ENCODE measurements at regions not wholly inside any gene's neighbourhood (a gene's known extent, or its start where the extent isn't known, plus 50 kb on each side); places are given as distances from the start of the nearest gene placed in this dataset.

GRCh38 chr9:89969881-89970639 is 365.2 kb downstream of the GADD45G start:
- Histone ChIP-seq H3K9me3 (ENCODE audit: control insufficient read depth, insufficient read depth, low read length) (no peaks in the 10 kb centered on the region), H3K4me3 (ENCODE audit: low read depth, low read length) (no peak overlapping the region), H3K27me3 (ENCODE audit: control insufficient read depth, insufficient read depth, low read length) (no peaks in the 10 kb centered on the region), H3K4me1 (ENCODE audit: control insufficient read depth, insufficient read depth, low read length) (no peaks in the 10 kb centered on the region), H3K9ac (ENCODE audit: low read depth, low read length) (no peak overlapping the region), H3K27ac (ENCODE audit: low read depth, low read length) (no peak overlapping the region), H3K36me3 (ENCODE audit: control insufficient read depth, insufficient read depth, low read length) (no peaks in the 10 kb centered on the region)

GRCh38 chr9:89970701-89971100 is 365.9 kb downstream of the GADD45G start:
- Histone ChIP-seq H3K36me3 (ENCODE audit: control insufficient read depth, insufficient read depth, low read length) (no peaks in the 10 kb centered on the region), H3K4me1 (ENCODE audit: control insufficient read depth, insufficient read depth, low read length) (no peaks in the 10 kb centered on the region), H3K4me3 (ENCODE audit: low read depth, low read length) (no peak overlapping the region), H3K27ac (ENCODE audit: low read depth, low read length) (no peak overlapping the region), H3K9me3 (ENCODE audit: control insufficient read depth, insufficient read depth, low read length) (no peaks in the 10 kb centered on the region), H3K27me3 (ENCODE audit: control insufficient read depth, insufficient read depth, low read length) (no peaks in the 10 kb centered on the region), H3K9ac (ENCODE audit: low read depth, low read length) (no peak overlapping the region)

DNA sequence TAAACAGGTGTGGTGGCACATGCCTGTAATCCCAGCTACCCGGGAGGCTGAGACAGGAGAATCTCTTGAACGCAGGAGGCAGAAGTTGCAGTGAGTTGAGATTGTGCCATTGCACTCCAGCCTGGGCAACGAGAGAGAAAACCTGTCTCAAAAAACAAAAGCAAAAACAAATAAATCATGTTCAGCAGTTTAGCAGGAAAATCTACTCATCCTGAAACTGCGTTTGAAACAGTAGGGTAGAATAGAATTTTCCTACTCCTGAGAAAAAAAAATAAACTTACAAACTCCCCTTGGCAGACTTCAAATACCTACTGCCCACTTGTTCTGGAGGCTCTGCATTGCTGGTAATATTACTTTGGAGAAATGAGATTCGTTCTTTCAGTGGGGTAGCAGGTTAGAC is 367.7 kb downstream of the GADD45G start:
- no peaks in the 10 kb centered on the region for H3K27me3 ChIP-seq (ENCODE audit: control insufficient read depth, insufficient read depth, low read length)
- no peak overlapping the region for H3K4me3 ChIP-seq (ENCODE audit: low read depth, low read length)
- H3K4me1 ChIP-seq (ENCODE audit: control insufficient read depth, insufficient read depth, low read length), result no peaks in the 10 kb centered on the region
- H3K9ac ChIP-seq (ENCODE audit: low read depth, low read length), result no peak overlapping the region
- H3K9me3 ChIP-seq (ENCODE audit: control insufficient read depth, insufficient read depth, low read length), result no peaks in the 10 kb centered on the region
- no peaks in the 10 kb centered on the region for H3K36me3 ChIP-seq (ENCODE audit: control insufficient read depth, insufficient read depth, low read length)
- H3K27ac ChIP-seq (ENCODE audit: low read depth, low read length), result no peak overlapping the region

- Histone ChIP-seq H3K27ac (ENCODE audit: low read depth, low read length) (no peak overlapping the region), H3K4me3 (ENCODE audit: low read depth, low read length) (no peak overlapping the region), H3K4me1 (ENCODE audit: control insufficient read depth, insufficient read depth, low read length) (no peaks in the 10 kb centered on the region), H3K9ac (ENCODE audit: low read depth, low read length) (no peak overlapping the region), H3K36me3 (ENCODE audit: control insufficient read depth, insufficient read depth, low read length) (no peaks in the 10 kb centered on the region), H3K9me3 (ENCODE audit: control insufficient read depth, insufficient read depth, low read length) (no peaks in the 10 kb centered on the region), H3K27me3 (ENCODE audit: control insufficient read depth, insufficient read depth, low read length) (no peaks in the 10 kb centered on the region)
These were observed 369.8 kb downstream of the GADD45G start for GRCh38 chr9:89974582-89974981.

- Histone ChIP-seq H3K27ac (ENCODE audit: low read depth, low read length) (no peak overlapping the region), H3K4me1 (ENCODE audit: control insufficient read depth, insufficient read depth, low read length) (no peaks in the 10 kb centered on the region), H3K36me3 (ENCODE audit: control insufficient read depth, insufficient read depth, low read length) (no peaks in the 10 kb centered on the region), H3K9me3 (ENCODE audit: control insufficient read depth, insufficient read depth, low read length) (no peaks in the 10 kb centered on the region), H3K27me3 (ENCODE audit: control insufficient read depth, insufficient read depth, low read length) (no peaks in the 10 kb centered on the region), H3K9ac (ENCODE audit: low read depth, low read length) (no peak overlapping the region), H3K4me3 (ENCODE audit: low read depth, low read length) (no peak overlapping the region)
These were observed 370.2 kb downstream of the GADD45G start for GRCh38 chr9:89975024-89975423.

- no peak overlapping the region for H3K9ac ChIP-seq (ENCODE audit: low read depth, low read length)
- no peaks in the 10 kb centered on the region for H3K9me3 ChIP-seq (ENCODE audit: control insufficient read depth, insufficient read depth, low read length)
- H3K36me3 ChIP-seq (ENCODE audit: control insufficient read depth, insufficient read depth, low read length), result no peaks in the 10 kb centered on the region
- no peak overlapping the region for H3K4me3 ChIP-seq (ENCODE audit: low read depth, low read length)
- H3K27ac ChIP-seq (ENCODE audit: low read depth, low read length), result no peak overlapping the region
- H3K4me1 ChIP-seq (ENCODE audit: control insufficient read depth, insufficient read depth, low read length), result no peaks in the 10 kb centered on the region
- H3K27me3 ChIP-seq (ENCODE audit: control insufficient read depth, insufficient read depth, low read length), result no peaks in the 10 kb centered on the region
These were observed 370.8 kb downstream of the GADD45G start for GRCh38 chr9:89975630-89976029.

DNA sequence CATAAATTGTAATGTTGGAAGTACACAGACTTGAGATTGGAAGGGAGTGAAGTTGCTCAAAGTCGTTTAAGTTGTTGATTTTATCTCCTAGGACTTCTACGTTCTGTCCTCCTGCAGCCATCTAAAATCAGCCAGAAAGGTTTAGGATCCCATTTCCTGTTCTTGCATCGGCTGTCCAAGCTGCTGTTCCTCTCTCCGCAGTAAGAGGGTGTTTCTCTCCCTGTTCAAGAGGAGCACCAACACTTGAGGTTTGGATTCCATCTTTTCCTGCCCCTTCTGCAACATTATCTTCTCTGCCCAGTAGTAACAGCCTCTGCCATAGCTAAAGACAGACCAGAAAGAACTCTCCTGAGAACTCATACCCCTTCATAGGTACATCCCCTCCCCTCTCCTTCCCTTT is 373.4 kb downstream of the GADD45G start:
- H3K27ac ChIP-seq (ENCODE audit: low read depth, low read length), result no peak overlapping the region
- H3K36me3 ChIP-seq (ENCODE audit: control insufficient read depth, insufficient read depth, low read length), result no peaks in the 10 kb centered on the region
- no peak overlapping the region for H3K9ac ChIP-seq (ENCODE audit: low read depth, low read length)
- H3K9me3 ChIP-seq (ENCODE audit: control insufficient read depth, insufficient read depth, low read length), result no peaks in the 10 kb centered on the region; the same call in 1 of the 2 replicates
- H3K4me1 ChIP-seq (ENCODE audit: control insufficient read depth, insufficient read depth, low read length), result no peaks in the 10 kb centered on the region
- H3K4me3 ChIP-seq (ENCODE audit: low read depth, low read length), result no peak overlapping the region
- H3K27me3 ChIP-seq (ENCODE audit: control insufficient read depth, insufficient read depth, low read length), result no peaks in the 10 kb centered on the region

DNA sequence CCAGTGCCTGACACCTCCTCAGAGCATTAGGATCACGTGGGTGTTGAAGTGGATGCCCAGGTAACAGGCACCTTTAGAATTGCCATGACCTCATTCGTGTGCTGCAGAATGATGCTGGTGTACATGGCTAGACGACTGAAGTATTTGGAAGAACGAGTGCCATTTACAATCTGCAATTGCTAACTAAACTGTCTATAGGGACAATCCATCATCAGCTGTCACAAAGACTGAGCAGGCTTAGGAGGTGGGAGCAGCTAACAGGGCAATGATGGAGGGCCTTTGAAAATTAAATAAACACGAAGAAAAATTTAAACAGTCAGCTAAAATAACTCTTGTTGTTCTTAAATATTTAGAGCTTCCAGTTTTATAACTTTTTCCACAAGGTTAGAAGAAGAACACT is 375.8 kb downstream of the GADD45G start:
- Histone ChIP-seq H3K9ac (ENCODE audit: low read depth, low read length) (no peak overlapping the region), H3K4me3 (ENCODE audit: low read depth, low read length) (no peak overlapping the region), H3K9me3 (ENCODE audit: control insufficient read depth, insufficient read depth, low read length) (no peaks in the 10 kb centered on the region; the same call in 1 of the 2 replicates), H3K27ac (ENCODE audit: low read depth, low read length) (no peak overlapping the region), H3K27me3 (ENCODE audit: control insufficient read depth, insufficient read depth, low read length) (no peaks in the 10 kb centered on the region), H3K36me3 (ENCODE audit: control insufficient read depth, insufficient read depth, low read length) (no peaks in the 10 kb centered on the region), H3K4me1 (ENCODE audit: control insufficient read depth, insufficient read depth, low read length) (no peaks in the 10 kb centered on the region)

DNA sequence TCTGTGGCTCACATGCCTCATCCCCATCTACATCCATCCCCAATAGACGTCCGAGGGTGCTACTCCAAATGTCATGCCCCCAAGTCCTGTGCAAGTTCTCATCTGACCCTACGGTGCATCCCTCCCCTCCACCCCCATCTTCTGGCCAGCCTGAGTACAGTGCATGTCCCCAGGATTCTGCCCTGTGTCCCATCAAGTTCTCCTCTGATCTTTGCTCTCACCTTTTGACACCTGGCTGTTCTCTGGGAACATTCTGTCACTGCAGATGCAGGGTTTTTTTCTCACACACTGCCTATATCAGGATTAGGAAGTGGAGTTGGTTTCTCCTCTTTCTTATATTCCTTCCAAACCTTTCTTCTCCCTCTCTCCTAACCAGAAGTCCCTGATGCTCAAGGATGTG is 377.2 kb downstream of the GADD45G start:
- Histone ChIP-seq H3K4me3 (ENCODE audit: low read depth, low read length) (no peak overlapping the region), H3K27ac (ENCODE audit: low read depth, low read length) (no peak overlapping the region), H3K9ac (ENCODE audit: low read depth, low read length) (no peak overlapping the region), H3K27me3 (ENCODE audit: control insufficient read depth, insufficient read depth, low read length) (no peaks in the 10 kb centered on the region), H3K9me3 (ENCODE audit: control insufficient read depth, insufficient read depth, low read length) (no peaks in the 10 kb centered on the region; the same call in 1 of the 2 replicates), H3K36me3 (ENCODE audit: control insufficient read depth, insufficient read depth, low read length) (no peaks in the 10 kb centered on the region), H3K4me1 (ENCODE audit: control insufficient read depth, insufficient read depth, low read length) (no peaks in the 10 kb centered on the region)

DNA sequence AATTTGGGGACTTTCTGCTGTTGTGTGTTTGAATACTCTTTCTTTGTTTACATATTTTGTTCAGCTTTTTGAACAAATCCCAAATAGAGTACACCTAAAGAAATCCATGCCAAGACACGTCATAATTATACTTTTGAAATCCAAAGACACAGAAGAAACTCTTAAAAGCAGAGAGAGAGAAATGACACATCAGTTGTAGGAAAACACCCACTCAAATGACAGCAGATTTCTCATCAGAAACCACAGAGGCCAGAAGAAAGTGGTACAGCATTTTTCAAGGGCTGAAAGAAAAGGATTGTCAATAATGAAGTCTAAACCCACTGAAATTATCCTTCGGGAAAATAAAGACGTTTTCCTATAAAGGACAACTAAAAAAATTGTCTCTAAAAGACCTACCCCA is 378.6 kb downstream of the GADD45G start:
- H3K4me3 ChIP-seq (ENCODE audit: low read depth, low read length), result no peak overlapping the region

DNA sequence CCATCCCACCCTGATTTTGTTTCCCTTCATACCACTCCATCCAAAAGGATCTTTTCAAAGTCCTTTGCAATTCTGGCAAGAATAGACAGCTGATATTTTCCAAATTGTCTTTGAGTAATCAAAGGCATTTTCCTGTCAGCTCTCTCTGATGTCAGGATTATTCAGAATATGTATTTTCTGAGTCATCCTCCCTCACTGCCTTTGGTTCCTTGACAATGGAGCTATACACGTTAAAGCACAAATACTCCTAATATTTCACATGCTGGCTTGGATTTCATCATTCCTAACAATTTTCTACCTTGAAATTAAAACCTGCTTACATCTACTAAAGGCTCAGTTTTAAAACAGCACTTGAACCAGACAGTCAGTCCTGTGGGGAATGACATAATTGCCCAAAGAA is 379.4 kb downstream of the GADD45G start:
- no peaks in the 10 kb centered on the region for H3K36me3 ChIP-seq (ENCODE audit: control insufficient read depth, insufficient read depth, low read length)
- H3K27ac ChIP-seq (ENCODE audit: low read depth, low read length), result no peak overlapping the region
- H3K27me3 ChIP-seq (ENCODE audit: control insufficient read depth, insufficient read depth, low read length), result no peaks in the 10 kb centered on the region

More for the DNA sequence above, 378.6 kb downstream of the GADD45G start:
- H3K27ac ChIP-seq (ENCODE audit: low read depth, low read length), result no peak overlapping the region
- H3K9me3 ChIP-seq (ENCODE audit: control insufficient read depth, insufficient read depth, low read length), result no peaks in the 10 kb centered on the region; the same call in 1 of the 2 replicates
- H3K27me3 ChIP-seq (ENCODE audit: control insufficient read depth, insufficient read depth, low read length), result no peaks in the 10 kb centered on the region
- no peaks in the 10 kb centered on the region for H3K4me1 ChIP-seq (ENCODE audit: control insufficient read depth, insufficient read depth, low read length)
- no peaks in the 10 kb centered on the region for H3K36me3 ChIP-seq (ENCODE audit: control insufficient read depth, insufficient read depth, low read length)
- H3K9ac ChIP-seq (ENCODE audit: low read depth, low read length), result no peak overlapping the region

More for the DNA sequence above, 379.4 kb downstream of the GADD45G start:
- Histone ChIP-seq H3K9me3 (ENCODE audit: control insufficient read depth, insufficient read depth, low read length) (no peaks in the 10 kb centered on the region; the same call in 1 of the 2 replicates), H3K9ac (ENCODE audit: low read depth, low read length) (no peak overlapping the region), H3K4me1 (ENCODE audit: control insufficient read depth, insufficient read depth, low read length) (no peaks in the 10 kb centered on the region), H3K4me3 (ENCODE audit: low read depth, low read length) (no peak overlapping the region)
